ENCODE measurements at regions not wholly inside any gene's neighbourhood (a gene's known extent, or its start where the extent isn't known, plus 50 kb on each side); places are given as distances from the start of the nearest gene placed in this dataset.
"Not testable (repeated sequence)": the region's sequence is repeated elsewhere in the genome, so short reads cannot be mapped to it uniquely, and the experiment has no call there.

- no peak for DNase-seq
Measured at GRCh38 chr1:174105086-174105485, 54.2 kb upstream of the RABGAP1L start.

GRCh38 chr1:174103766-174104165 lies 55.6 kb upstream of the RABGAP1L start:
- no peak for DNase-seq

- DNase-seq = not testable (repeated sequence)
Measured at GRCh38 chr1:174101976-174102375, 57.3 kb upstream of the RABGAP1L start.

- DNase-seq = no peak
Measured at GRCh38 chr1:174097426-174097825, 61.9 kb upstream of the RABGAP1L start.

GRCh38 chr1:174093789-174094188 lies 65.5 kb upstream of the RABGAP1L start:
- DNase-seq = not testable (repeated sequence)

GRCh38 chr1:174090471-174090870 lies 68.3 kb upstream of the RC3H1 start:
- DNase-seq = no peak

GRCh38 chr1:174080819-174081218 lies 58.7 kb upstream of the RC3H1 start:
- no peak for DNase-seq

GRCh38 chr1:174079796-174080195 lies 57.6 kb upstream of the RC3H1 start:
- no peak for DNase-seq

- DNase-seq = not testable (repeated sequence)
Measured at GRCh38 chr1:174078916-174079315, 56.8 kb upstream of the RC3H1 start.

- no peak for DNase-seq
Measured at GRCh38 chr1:174077749-174078490, 55.8 kb upstream of the RC3H1 start.

- peak; percentile 11 for DNase-seq
Measured at GRCh38 chr1:174075245-174075692, 53.1 kb upstream of the RC3H1 start.

GRCh38 chr1:174074757-174075156 lies 52.6 kb upstream of the RC3H1 start:
- DNase-seq = peak; percentile 21

- DNase-seq = no peak
Measured at GRCh38 chr1:174072581-174072980, 50.4 kb upstream of the RC3H1 start.

Measured in fibroblast of skin of right biceps (primary cell).